Occipital lobe (tissue), 1 donor: ENCODE measurements at regions not wholly inside any gene's neighbourhood (a gene's known extent, or its start where the extent isn't known, plus 50 kb on each side); places are given as distances from the start of the nearest gene placed in this dataset.
"Not testable (repeated sequence)": the region's sequence is repeated elsewhere in the genome, so short reads cannot be mapped to it uniquely, and the experiment has no call there.

Experiments used
- DNase-seq: peaks from one replicate; lab custom pipeline; 2025; lab: John Stamatoyannopoulos, UW

GRCh38 chr10:30701451-30702173, 72.1 kb upstream of the LYZL2 start:
- no peak for DNase-seq

- DNase-seq, result no peak
These were observed 68.3 kb upstream of the LYZL2 start for GRCh38 chr10:30697806-30698205.

GRCh38 chr10:30697221-30697620, 67.7 kb upstream of the LYZL2 start:
- not testable (repeated sequence) for DNase-seq

- not testable (repeated sequence) for DNase-seq
These were observed 67.0 kb upstream of the LYZL2 start for GRCh38 chr10:30696416-30697185.

- DNase-seq, result not testable (repeated sequence)
These were observed 66.1 kb upstream of the LYZL2 start for GRCh38 chr10:30695481-30696236.

GRCh38 chr10:30694518-30695228, 65.1 kb upstream of the LYZL2 start:
- DNase-seq, result no peak

GRCh38 chr10:30691639-30692015, 62.1 kb upstream of the LYZL2 start:
- no peak for DNase-seq

- DNase-seq, result not testable (repeated sequence)
These were observed 61.5 kb upstream of the LYZL2 start for GRCh38 chr10:30690948-30691638.

- no peak for DNase-seq
These were observed 58.9 kb upstream of the LYZL2 start for GRCh38 chr10:30688456-30688855.

GRCh38 chr10:30687698-30688213, 58.2 kb upstream of the LYZL2 start:
- DNase-seq, result peak; percentile 50

- DNase-seq, result no peak
These were observed 57.2 kb upstream of the LYZL2 start for GRCh38 chr10:30686708-30687107.

- no peak for DNase-seq
These were observed 53.9 kb upstream of the LYZL2 start for GRCh38 chr10:30683496-30683895.

- not testable (repeated sequence) for DNase-seq
These were observed 53.0 kb upstream of the LYZL2 start for GRCh38 chr10:30682377-30683199.

- DNase-seq, result no peak
These were observed 51.4 kb upstream of the LYZL2 start for GRCh38 chr10:30680908-30681307.
